SK-N-SH (cell line): ENCODE measurements at regions not wholly inside any gene's neighbourhood (a gene's known extent, or its start where the extent isn't known, plus 50 kb on each side); places are given as distances from the start of the nearest gene placed in this dataset.

Experiments used
- CTCF ChIA-PET: fragments of 300-600, 350-600 bp; formaldehyde crosslinking; extraction: SDS; loops from one replicate; lab custom pipeline; 2021; lab: Yijun Ruan, JAX
- POLR2A ChIA-PET: fragments of 350-600 bp; sonication (Branson Sonifier 250); formaldehyde crosslinking; extraction: SDS; loops from one replicate; lab custom pipeline; 2020; ENCODE audit warnings: antibody characterized with exemption, inconsistent platforms; lab: Yijun Ruan, JAX
- DNase-seq: peaks from one replicate; pipeline ENCODE4 v3.0.0; 2012
- H2AFZ ChIP-seq: fragments of 200-600 bp; sonication (generic); 2 replicates; pipeline ENCODE4 v1.8.1; 2016; ENCODE audit warnings: antibody characterized with exemption, mild to moderate bottlenecking, low read depth
- H3F3A ChIP-seq: fragments of 200-600 bp; sonication (generic); replicated peaks from 2 replicates; pipeline ENCODE3; 2016; ENCODE audit warnings: antibody characterized with exemption, mild to moderate bottlenecking; ENCODE audit not compliant: insufficient read depth
- H3K27ac ChIP-seq, 2 experiments: fragments of 200-500 bp in 1 of 2; fragments of 200-600 bp in 1 of 2; sonication (Bioruptor generic) in 1 of 2; sonication (generic), shearing (Covaris generic) in 1 of 2; 2 replicates each; pipeline versions ENCODE4 v1.5.1 to v1.6.1; 2014 to 2016; ENCODE audit warnings: low read depth in 2 of 2, inconsistent platforms in 1 of 2, low read length in 1 of 2, mild to moderate bottlenecking in 1 of 2, mixed read lengths in 1 of 2
- H3K27me3 ChIP-seq: fragments of 200-600 bp; sonication (generic), shearing (Covaris generic); 2 replicates; pipeline ENCODE4 v1.6.1; 2016; ENCODE audit warnings: mixed run types; ENCODE audit not compliant: insufficient read depth
- H3K36me3 ChIP-seq, 2 experiments: fragments of 200-500 bp in 1 of 2; fragments of 200-600 bp in 1 of 2; sonication (Bioruptor generic) in 1 of 2; sonication (generic) in 1 of 2; replicated peaks in 1 of 2; 2 replicates each; pipeline versions ENCODE3 to v1.5.1; 2014 to 2016; ENCODE audit warnings: low read length in 1 of 2, mild to moderate bottlenecking in 1 of 2; ENCODE audit not compliant: insufficient read depth in 2 of 2, control insufficient read depth in 1 of 2
- H3K4me1 ChIP-seq, 2 experiments: fragments of 200-500 bp in 1 of 2; fragments of 200-600 bp in 1 of 2; sonication (Bioruptor generic) in 1 of 2; sonication (generic), shearing (Covaris generic) in 1 of 2; 2 replicates each; pipeline versions ENCODE4 v1.5.1 to v1.6.1; 2014 to 2016; ENCODE audit warnings: low read depth in 1 of 2, low read length in 1 of 2, mixed run types in 1 of 2; ENCODE audit not compliant: insufficient read depth in 2 of 2, control insufficient read depth in 1 of 2
- H3K4me2 ChIP-seq: fragments of 200-600 bp; sonication (generic), shearing (Covaris generic); 2 replicates; pipeline ENCODE4 v1.6.1; 2017; ENCODE audit warnings: mixed run types
- H3K4me3 ChIP-seq, 2 experiments: fragments of 200-500 bp in 1 of 2; fragments of 200-600 bp in 1 of 2; sonication (Bioruptor generic) in 1 of 2; sonication (generic), shearing (Covaris generic) in 1 of 2; 2 replicates each; pipeline versions ENCODE4 v1.5.1 to v1.8.1; 2014 to 2016; ENCODE audit warnings: low read depth in 2 of 2, inconsistent platforms in 1 of 2, low read length in 1 of 2, mild to moderate bottlenecking in 1 of 2, mixed read lengths in 1 of 2, moderate library complexity in 1 of 2
- H3K79me2 ChIP-seq: fragments of 200-600 bp; sonication (generic); 2 replicates; pipeline ENCODE4 v1.8.1; 2017; ENCODE audit warnings: mild to moderate bottlenecking; ENCODE audit not compliant: insufficient read depth
- H3K9ac ChIP-seq: fragments of 200-600 bp; sonication (generic); 2 replicates; pipeline ENCODE4 v1.6.1; 2017; ENCODE audit warnings: mixed run types
- H3K9me2 ChIP-seq: fragments of 200-600 bp; sonication (generic); 2 replicates; pipeline ENCODE4 v1.6.1; 2017; ENCODE audit warnings: mixed run types
- H3K9me3 ChIP-seq: fragments of 200-600 bp; sonication (generic); 2 replicates; pipeline ENCODE4 v1.6.1; 2017; ENCODE audit warnings: mixed run types, mild to moderate bottlenecking, moderate library complexity
- H4K20me1 ChIP-seq: fragments of 200-600 bp; sonication (generic); 2 replicates; pipeline ENCODE4 v1.6.1; 2017; ENCODE audit warnings: mild to moderate bottlenecking, mixed run types; ENCODE audit not compliant: insufficient read depth
- ELF1 ChIP-seq: IDR thresholded peaks from 2 replicates; pipeline ENCODE4 v1.4.0; 2012
- EP300 ChIP-seq, 2 experiments: IDR thresholded peaks; 2 replicates each; pipeline versions ENCODE4 v1.4.0 to v1.6.1; 2012; ENCODE audit warnings: borderline replicate concordance in 1 of 2, low read depth in 1 of 2, low read length in 1 of 2
- FOSL2 ChIP-seq: IDR thresholded peaks from 2 replicates; pipeline ENCODE4 v1.4.0; 2012; ENCODE audit warnings: low read depth, mild to moderate bottlenecking, moderate library complexity, borderline replicate concordance
- FOXJ3 ChIP-seq: sonication (generic); formaldehyde crosslinking; IDR thresholded peaks from 2 replicates; pipeline ENCODE4 v1.5.1; 2020; ENCODE audit warnings: mild to moderate bottlenecking, missing genetic modification reagents
- FOXM1 ChIP-seq: IDR thresholded peaks from 2 replicates; pipeline ENCODE4 v1.4.0; 2012; ENCODE audit warnings: low read depth, mild to moderate bottlenecking
- MAX ChIP-seq: IDR thresholded peaks from 2 replicates; pipeline ENCODE4 v1.4.0; 2012; ENCODE audit warnings: low read depth
- MEF2A ChIP-seq: IDR thresholded peaks from 2 replicates; pipeline ENCODE4 v1.4.0; 2012; ENCODE audit warnings: low read depth, borderline replicate concordance
- NFIC ChIP-seq: IDR thresholded peaks from 2 replicates; pipeline ENCODE4 v1.4.0; 2012; ENCODE audit warnings: borderline replicate concordance
- NRF1 ChIP-seq: IDR thresholded peaks from 2 replicates; pipeline ENCODE4 v1.6.1; 2012; ENCODE audit warnings: low read depth, mild to moderate bottlenecking, low read length
- RAD21 ChIP-seq: IDR thresholded peaks from 2 replicates; pipeline ENCODE4 v1.6.1; 2012; ENCODE audit warnings: mild to moderate bottlenecking, low read length
- RCOR1 ChIP-seq: fragments of 150-350 bp; IDR thresholded peaks from 2 replicates; pipeline ENCODE4 v1.6.1; 2017; ENCODE audit warnings: antibody characterized with exemption, low read length
- RFX5 ChIP-seq: IDR thresholded peaks from 2 replicates; pipeline ENCODE4 v1.6.1; 2012; ENCODE audit warnings: mild to moderate bottlenecking, improper control_type of control experiment, low read length
- RXRA ChIP-seq: IDR thresholded peaks from 2 replicates; pipeline ENCODE4 v1.4.0; 2012; ENCODE audit warnings: low read depth, mild to moderate bottlenecking, borderline replicate concordance
- SMC3 ChIP-seq: IDR thresholded peaks from 2 replicates; pipeline ENCODE4 v1.6.1; 2012; ENCODE audit warnings: low read depth, low read length, improper control_type of control experiment
- TAF1 ChIP-seq: IDR thresholded peaks from 2 replicates; pipeline ENCODE4 v1.6.1; 2012; ENCODE audit warnings: low read depth, mild to moderate bottlenecking, low read length, moderate library complexity, borderline replicate concordance
- USF2 ChIP-seq: fragments of 150-350 bp; IDR thresholded peaks from 2 replicates; pipeline ENCODE4 v1.6.1; 2017; ENCODE audit warnings: antibody characterized with exemption, low read length, low read depth, borderline replicate concordance
- WGBS: methylation state at CpG from one replicate; pipeline ENCODE4 v1.1.6; 2017; ENCODE audit warnings: low lambda C conversion rate; 5-methylcytosine and 5-hydroxymethylcytosine counted together
- TF ChIP-seq, protein P1 (sequence below): IDR thresholded peaks from 2 replicates; pipeline ENCODE4; 2012
- TF ChIP-seq, protein P2 (sequence below): fragments of 150-350 bp; IDR thresholded peaks from 2 replicates; pipeline ENCODE4 v1.6.1; 2016; ENCODE audit warnings: mild to moderate bottlenecking, low read depth, low read length
- TF ChIP-seq, protein P3 (sequence below): IDR thresholded peaks from 2 replicates; pipeline ENCODE4 v1.6.1; 2012; ENCODE audit warnings: mild to moderate bottlenecking, low read depth, low read length, moderate library complexity

- no peaks in the 10 kb centered on the region for H3F3A ChIP-seq
- H3K36me3 ChIP-seq = no peaks in the 10 kb centered on the region
- no peak overlapping the region for H3K4me3 ChIP-seq
- H3K79me2 ChIP-seq = no peaks in the 10 kb centered on the region
- no peaks in the 10 kb centered on the region for H3K27me3 ChIP-seq
- no peak overlapping the region for H3K4me2 ChIP-seq
- no peaks in the 10 kb centered on the region for H3K9me2 ChIP-seq
- ChIA-PET CTCF (no interaction called here), POLR2A (no interaction called here)
- no peak for DNase-seq
- H3K4me1 ChIP-seq = no peaks in the 10 kb centered on the region
- H3K9me3 ChIP-seq = no peaks in the 10 kb centered on the region
- H2AFZ ChIP-seq = no peak overlapping the region
- no peak overlapping the region for H3K27ac ChIP-seq
- H3K9ac ChIP-seq = no peak overlapping the region
- H4K20me1 ChIP-seq = no peaks in the 10 kb centered on the region
- TF ChIP-seq SMC3 = no peak
- no peak for TF ChIP-seq EP300 (IDR thresholded peaks at IDR 0.05; ENCODE audit: borderline replicate concordance in 1 of 2, low read depth in 1 of 2, low read length in 1 of 2)
- TF ChIP-seq, protein P1, sequence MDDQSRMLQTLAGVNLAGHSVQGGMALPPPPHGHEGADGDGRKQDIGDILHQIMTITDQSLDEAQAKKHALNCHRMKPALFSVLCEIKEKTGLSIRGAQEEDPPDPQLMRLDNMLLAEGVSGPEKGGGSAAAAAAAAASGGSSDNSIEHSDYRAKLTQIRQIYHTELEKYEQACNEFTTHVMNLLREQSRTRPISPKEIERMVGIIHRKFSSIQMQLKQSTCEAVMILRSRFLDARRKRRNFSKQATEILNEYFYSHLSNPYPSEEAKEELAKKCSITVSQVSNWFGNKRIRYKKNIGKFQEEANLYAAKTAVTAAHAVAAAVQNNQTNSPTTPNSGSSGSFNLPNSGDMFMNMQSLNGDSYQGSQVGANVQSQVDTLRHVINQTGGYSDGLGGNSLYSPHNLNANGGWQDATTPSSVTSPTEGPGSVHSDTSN = no peak
- no peak for TF ChIP-seq TAF1
- TF ChIP-seq FOXM1 = no peak
- TF ChIP-seq MAX = no peak
- no peak for TF ChIP-seq RAD21
- TF ChIP-seq ELF1 = no peak
- TF ChIP-seq RXRA = no peak
- TF ChIP-seq NFIC = no peak
- TF ChIP-seq, protein P2, sequence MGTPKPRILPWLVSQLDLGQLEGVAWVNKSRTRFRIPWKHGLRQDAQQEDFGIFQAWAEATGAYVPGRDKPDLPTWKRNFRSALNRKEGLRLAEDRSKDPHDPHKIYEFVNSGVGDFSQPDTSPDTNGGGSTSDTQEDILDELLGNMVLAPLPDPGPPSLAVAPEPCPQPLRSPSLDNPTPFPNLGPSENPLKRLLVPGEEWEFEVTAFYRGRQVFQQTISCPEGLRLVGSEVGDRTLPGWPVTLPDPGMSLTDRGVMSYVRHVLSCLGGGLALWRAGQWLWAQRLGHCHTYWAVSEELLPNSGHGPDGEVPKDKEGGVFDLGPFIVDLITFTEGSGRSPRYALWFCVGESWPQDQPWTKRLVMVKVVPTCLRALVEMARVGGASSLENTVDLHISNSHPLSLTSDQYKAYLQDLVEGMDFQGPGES = no peak
- TF ChIP-seq MEF2A = no peak
- TF ChIP-seq, protein P3, sequence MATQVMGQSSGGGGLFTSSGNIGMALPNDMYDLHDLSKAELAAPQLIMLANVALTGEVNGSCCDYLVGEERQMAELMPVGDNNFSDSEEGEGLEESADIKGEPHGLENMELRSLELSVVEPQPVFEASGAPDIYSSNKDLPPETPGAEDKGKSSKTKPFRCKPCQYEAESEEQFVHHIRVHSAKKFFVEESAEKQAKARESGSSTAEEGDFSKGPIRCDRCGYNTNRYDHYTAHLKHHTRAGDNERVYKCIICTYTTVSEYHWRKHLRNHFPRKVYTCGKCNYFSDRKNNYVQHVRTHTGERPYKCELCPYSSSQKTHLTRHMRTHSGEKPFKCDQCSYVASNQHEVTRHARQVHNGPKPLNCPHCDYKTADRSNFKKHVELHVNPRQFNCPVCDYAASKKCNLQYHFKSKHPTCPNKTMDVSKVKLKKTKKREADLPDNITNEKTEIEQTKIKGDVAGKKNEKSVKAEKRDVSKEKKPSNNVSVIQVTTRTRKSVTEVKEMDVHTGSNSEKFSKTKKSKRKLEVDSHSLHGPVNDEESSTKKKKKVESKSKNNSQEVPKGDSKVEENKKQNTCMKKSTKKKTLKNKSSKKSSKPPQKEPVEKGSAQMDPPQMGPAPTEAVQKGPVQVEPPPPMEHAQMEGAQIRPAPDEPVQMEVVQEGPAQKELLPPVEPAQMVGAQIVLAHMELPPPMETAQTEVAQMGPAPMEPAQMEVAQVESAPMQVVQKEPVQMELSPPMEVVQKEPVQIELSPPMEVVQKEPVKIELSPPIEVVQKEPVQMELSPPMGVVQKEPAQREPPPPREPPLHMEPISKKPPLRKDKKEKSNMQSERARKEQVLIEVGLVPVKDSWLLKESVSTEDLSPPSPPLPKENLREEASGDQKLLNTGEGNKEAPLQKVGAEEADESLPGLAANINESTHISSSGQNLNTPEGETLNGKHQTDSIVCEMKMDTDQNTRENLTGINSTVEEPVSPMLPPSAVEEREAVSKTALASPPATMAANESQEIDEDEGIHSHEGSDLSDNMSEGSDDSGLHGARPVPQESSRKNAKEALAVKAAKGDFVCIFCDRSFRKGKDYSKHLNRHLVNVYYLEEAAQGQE = no peak
- no peak for TF ChIP-seq FOSL2
- no peak for TF ChIP-seq USF2
- no peak for TF ChIP-seq NRF1
- no peak for TF ChIP-seq RFX5
- no peak for TF ChIP-seq RCOR1
- no peak for TF ChIP-seq FOXJ3 (CRISPR knock-in tag)
- 22% methylated on average over 3 of the region's 3 CpGs for WGBS
These were observed 596.7 kb downstream of the GABRG1 start for GRCh38 chr4:45527160-45527559.
